CD4-positive, alpha-beta T cell treated with Interleukin-6 for 4 hours (primary cell): ENCODE measurements at regions not wholly inside any gene's neighbourhood (a gene's known extent, or its start where the extent isn't known, plus 50 kb on each side); places are given as distances from the start of the nearest gene placed in this dataset.
"Not testable (repeated sequence)": the region's sequence is repeated elsewhere in the genome, so short reads cannot be mapped to it uniquely, and the experiment has no call there.

ENCODE experiments used
- DNase-seq: peaks from one replicate; pipeline ENCODE4 v3.0.0-alpha.2; 2020; ENCODE audit warnings: mixed read lengths

- no peak for DNase-seq
These were observed 1188.1 kb downstream of the EPHA7 start for GRCh38 chr6:92231171-92231701.

- not testable (repeated sequence) for DNase-seq
These were observed 1199.4 kb downstream of the EPHA7 start for GRCh38 chr6:92219987-92220386.

GRCh38 chr6:92216717-92217116 is 1202.6 kb downstream of the EPHA7 start:
- DNase-seq, result no peak

- DNase-seq, result no peak
These were observed 1217.7 kb downstream of the EPHA7 start for GRCh38 chr6:92201618-92202017.

GRCh38 chr6:92196325-92196724 is 1223.0 kb downstream of the EPHA7 start:
- DNase-seq, result no peak

GRCh38 chr6:92195796-92196195 is 1223.6 kb downstream of the EPHA7 start:
- no peak for DNase-seq

GRCh38 chr6:92188016-92188415 is 1231.3 kb downstream of the EPHA7 start:
- DNase-seq, result no peak

GRCh38 chr6:92184933-92185332 is 1234.4 kb downstream of the EPHA7 start:
- DNase-seq, result no peak

GRCh38 chr6:92181347-92181746 is 1238.0 kb downstream of the EPHA7 start:
- no peak for DNase-seq

GRCh38 chr6:92180090-92180489 is 1239.3 kb downstream of the EPHA7 start:
- no peak for DNase-seq

GRCh38 chr6:92176666-92177065 is 1242.7 kb downstream of the EPHA7 start:
- DNase-seq, result no peak

- DNase-seq, result no peak
These were observed 1244.8 kb downstream of the EPHA7 start for GRCh38 chr6:92174398-92175073.

GRCh38 chr6:92169506-92169905 is 1249.9 kb downstream of the EPHA7 start:
- DNase-seq, result no peak

- no peak for DNase-seq
These were observed 1252.7 kb downstream of the EPHA7 start for GRCh38 chr6:92166666-92167065.

- DNase-seq, result no peak
These were observed 1257.4 kb downstream of the EPHA7 start for GRCh38 chr6:92161953-92162352.

GRCh38 chr6:92160226-92160625 is 1259.1 kb downstream of the EPHA7 start:
- no peak for DNase-seq

GRCh38 chr6:92159046-92159445 is 1260.3 kb downstream of the EPHA7 start:
- no peak for DNase-seq

GRCh38 chr6:92150553-92150952 is 1268.8 kb downstream of the EPHA7 start:
- DNase-seq, result no peak

- DNase-seq, result no peak
These were observed 1272.1 kb downstream of the EPHA7 start for GRCh38 chr6:92147246-92147645.

- DNase-seq, result no peak
These were observed 1279.8 kb downstream of the EPHA7 start for GRCh38 chr6:92139601-92140000.

GRCh38 chr6:92132957-92133356 is 1286.4 kb downstream of the EPHA7 start:
- no peak for DNase-seq

- no peak for DNase-seq
These were observed 1286.9 kb downstream of the EPHA7 start for GRCh38 chr6:92132457-92132856.

GRCh38 chr6:92130944-92131343 is 1288.4 kb downstream of the EPHA7 start:
- no peak for DNase-seq

GRCh38 chr6:92126983-92127382 is 1292.4 kb downstream of the EPHA7 start:
- DNase-seq, result no peak

GRCh38 chr6:92126088-92126487 is 1293.3 kb downstream of the EPHA7 start:
- DNase-seq, result no peak
